ENCODE measurements at regions not wholly inside any gene's neighbourhood (a gene's known extent, or its start where the extent isn't known, plus 50 kb on each side); places are given as distances from the start of the nearest gene placed in this dataset.
"Not testable (repeated sequence)": the region's sequence is repeated elsewhere in the genome, so short reads cannot be mapped to it uniquely, and the experiment has no call there.

- not testable (repeated sequence) for H3K27me3 ChIP-seq; H3K4me1 ChIP-seq (ENCODE audit: low read depth); H3K36me3 ChIP-seq; DNase-seq (ENCODE audit: low read depth in 1 of 2, low spot score in 1 of 2); H3K27ac ChIP-seq; H3K9me3 ChIP-seq (ENCODE audit: low read depth); H3K4me3 ChIP-seq
Observed at GRCh38 chr2:87360927-87361326, 339.3 kb upstream of the PLGLB1 start.

- H3K4me1 ChIP-seq (ENCODE audit: low read depth); H3K4me3 ChIP-seq; H3K36me3 ChIP-seq; H3K27me3 ChIP-seq; H3K9me3 ChIP-seq (ENCODE audit: low read depth); H3K27ac ChIP-seq; DNase-seq (ENCODE audit: low read depth in 1 of 2, low spot score in 1 of 2): not testable (repeated sequence)
Observed at GRCh38 chr2:87361805-87362204, 340.2 kb upstream of the PLGLB1 start.

- not testable (repeated sequence) for DNase-seq (ENCODE audit: low read depth in 1 of 2, low spot score in 1 of 2); H3K4me3 ChIP-seq; H3K36me3 ChIP-seq; H3K27ac ChIP-seq; H3K4me1 ChIP-seq (ENCODE audit: low read depth); H3K27me3 ChIP-seq; H3K9me3 ChIP-seq (ENCODE audit: low read depth)
Observed at GRCh38 chr2:87364379-87364778, 342.7 kb upstream of the PLGLB1 start.

GRCh38 chr2:87365038-87365437 is 343.4 kb upstream of the PLGLB1 start:
- H3K27me3 ChIP-seq; H3K4me1 ChIP-seq (ENCODE audit: low read depth); H3K27ac ChIP-seq; DNase-seq (ENCODE audit: low read depth in 1 of 2, low spot score in 1 of 2); H3K4me3 ChIP-seq; H3K36me3 ChIP-seq; H3K9me3 ChIP-seq (ENCODE audit: low read depth): not testable (repeated sequence)

GRCh38 chr2:87386063-87386560 is 361.8 kb upstream of the PLGLB2 start:
- not testable (repeated sequence) for H3K9me3 ChIP-seq (ENCODE audit: low read depth); H3K4me1 ChIP-seq (ENCODE audit: low read depth); H3K27ac ChIP-seq; H3K4me3 ChIP-seq; H3K27me3 ChIP-seq; DNase-seq (ENCODE audit: low read depth in 1 of 2, low spot score in 1 of 2); H3K36me3 ChIP-seq

GRCh38 chr2:87395784-87396183 is 352.1 kb upstream of the PLGLB2 start:
- H3K4me3 ChIP-seq; H3K36me3 ChIP-seq; H3K9me3 ChIP-seq (ENCODE audit: low read depth); H3K27ac ChIP-seq; H3K4me1 ChIP-seq (ENCODE audit: low read depth); DNase-seq (ENCODE audit: low read depth in 1 of 2, low spot score in 1 of 2); H3K27me3 ChIP-seq: not testable (repeated sequence)

GRCh38 chr2:87396551-87397265 is 351.2 kb upstream of the PLGLB2 start:
- not testable (repeated sequence) for DNase-seq (ENCODE audit: low read depth in 1 of 2, low spot score in 1 of 2); H3K4me1 ChIP-seq (ENCODE audit: low read depth); H3K27me3 ChIP-seq; H3K27ac ChIP-seq; H3K9me3 ChIP-seq (ENCODE audit: low read depth); H3K36me3 ChIP-seq; H3K4me3 ChIP-seq

GRCh38 chr2:87397276-87398065 is 350.4 kb upstream of the PLGLB2 start:
- H3K9me3 ChIP-seq (ENCODE audit: low read depth); H3K4me3 ChIP-seq; H3K36me3 ChIP-seq; H3K4me1 ChIP-seq (ENCODE audit: low read depth); DNase-seq (ENCODE audit: low read depth in 1 of 2, low spot score in 1 of 2); H3K27me3 ChIP-seq; H3K27ac ChIP-seq: not testable (repeated sequence)

GRCh38 chr2:87398567-87399305 is 349.2 kb upstream of the PLGLB2 start:
- not testable (repeated sequence) for H3K4me3 ChIP-seq; H3K27me3 ChIP-seq; DNase-seq (ENCODE audit: low read depth in 1 of 2, low spot score in 1 of 2); H3K9me3 ChIP-seq (ENCODE audit: low read depth); H3K4me1 ChIP-seq (ENCODE audit: low read depth); H3K36me3 ChIP-seq; H3K27ac ChIP-seq

GRCh38 chr2:87401726-87402345 is 346.1 kb upstream of the PLGLB2 start:
- no peak for DNase-seq (ENCODE audit: low read depth in 1 of 2, low spot score in 1 of 2)
- no peaks in the 10 kb centered on the region for H3K4me1 ChIP-seq (ENCODE audit: low read depth)
- TF ChIP-seq CTCF (IDR thresholded peaks at IDR 0.05; ENCODE audit: low read depth, low read length): no peak
- no peaks in the 10 kb centered on the region for H3K9me3 ChIP-seq (ENCODE audit: low read depth)
- no peaks in the 10 kb centered on the region for H3K36me3 ChIP-seq
- no peak overlapping the region for H3K27ac ChIP-seq
- no peaks in the 10 kb centered on the region for H3K27me3 ChIP-seq
- H3K4me3 ChIP-seq: no peak overlapping the region
